ENCODE measurements at regions not wholly inside any gene's neighbourhood (a gene's known extent, or its start where the extent isn't known, plus 50 kb on each side); places are given as distances from the start of the nearest gene placed in this dataset.
A peak's percentile ranks its signal among the peaks of the same experiment; 100 is the strongest.

DNA sequence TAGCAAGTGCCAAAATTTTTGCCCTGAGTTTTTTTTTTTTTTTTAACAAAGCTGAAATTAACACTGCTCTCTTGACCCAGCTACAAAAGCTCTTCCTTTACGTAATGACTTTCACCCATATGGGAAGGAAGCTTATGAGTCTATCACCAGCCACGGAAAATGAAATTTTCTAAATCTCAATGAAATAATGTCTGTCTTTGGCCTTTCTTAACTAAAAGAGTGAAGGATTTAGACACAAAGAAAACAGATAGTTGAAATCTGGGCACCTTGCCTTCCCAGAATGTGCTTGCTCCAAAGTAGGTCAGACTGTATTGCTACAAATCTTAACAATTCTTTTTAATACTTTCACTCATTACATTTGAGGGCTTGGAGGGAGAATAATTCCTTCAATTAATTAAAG, 180.8 kb upstream of the MGAT5 start:
- Mint-ChIP-seq H3K4me1 (peaks cover 3% of the 10 kb centered on the region), H3K9me3 (peaks cover 6% of the 10 kb centered on the region), H3K4me3 (no peak overlapping the region), H3K27me3 (no peaks in the 10 kb centered on the region), H3K36me3 (no peaks in the 10 kb centered on the region), H3K27ac (no peak overlapping the region)
- no peak for ATAC-seq

DNA sequence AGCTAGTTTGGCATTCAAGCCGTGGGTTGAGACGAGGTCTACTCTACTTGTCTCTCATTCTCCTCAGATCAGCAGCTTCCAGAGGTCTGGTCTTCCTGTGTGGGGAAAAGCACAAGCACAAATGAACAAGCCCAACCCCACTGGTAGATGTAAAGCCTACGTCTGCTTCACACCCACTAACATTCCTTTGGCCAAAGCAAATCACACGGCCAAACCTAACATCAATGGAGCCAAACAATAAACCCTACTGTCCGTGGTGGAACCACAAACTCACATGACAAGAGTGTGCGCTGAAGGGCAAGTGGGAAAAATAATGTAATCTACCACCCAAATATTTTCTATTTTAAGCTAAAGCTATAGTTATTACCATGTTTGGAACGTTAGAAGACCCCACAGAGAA, 179.3 kb upstream of the MGAT5 start:
- ATAC-seq: no peak
- no peak overlapping the region for H3K4me3 Mint-ChIP-seq
- no peaks in the 10 kb centered on the region for H3K36me3 Mint-ChIP-seq
- no peaks in the 10 kb centered on the region for H3K27me3 Mint-ChIP-seq
- peaks cover 4% of the 10 kb centered on the region for H3K9me3 Mint-ChIP-seq
- no peak overlapping the region for H3K27ac Mint-ChIP-seq
- peaks cover 19% of the 10 kb centered on the region for H3K4me1 Mint-ChIP-seq

DNA sequence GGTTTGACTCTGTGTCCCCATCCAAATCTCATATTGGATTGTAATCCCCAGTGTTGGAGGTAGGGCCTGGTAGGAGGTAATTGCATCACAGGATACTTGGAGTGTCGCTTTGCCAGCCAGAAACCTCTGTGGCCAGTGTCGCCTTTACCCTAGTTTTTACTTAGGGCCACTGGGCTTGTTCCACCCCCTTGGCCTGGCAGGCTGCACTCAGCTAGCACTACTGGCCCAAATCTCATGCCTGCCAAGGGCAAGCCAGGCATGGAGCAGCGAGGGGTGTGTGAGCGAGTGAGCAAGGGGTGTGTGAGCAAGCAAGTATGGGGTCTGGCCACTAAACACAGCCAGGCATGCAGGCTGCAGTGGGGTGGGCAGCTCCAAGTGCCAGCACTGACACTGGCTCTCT, 178.7 kb upstream of the MGAT5 start:
- Mint-ChIP-seq H3K27ac (no peak overlapping the region), H3K36me3 (no peaks in the 10 kb centered on the region), H3K9me3 (no peaks in the 10 kb centered on the region), H3K4me3 (no peak overlapping the region), H3K27me3 (no peaks in the 10 kb centered on the region), H3K4me1 (peaks cover 24% of the 10 kb centered on the region)
- no peak for ATAC-seq

DNA sequence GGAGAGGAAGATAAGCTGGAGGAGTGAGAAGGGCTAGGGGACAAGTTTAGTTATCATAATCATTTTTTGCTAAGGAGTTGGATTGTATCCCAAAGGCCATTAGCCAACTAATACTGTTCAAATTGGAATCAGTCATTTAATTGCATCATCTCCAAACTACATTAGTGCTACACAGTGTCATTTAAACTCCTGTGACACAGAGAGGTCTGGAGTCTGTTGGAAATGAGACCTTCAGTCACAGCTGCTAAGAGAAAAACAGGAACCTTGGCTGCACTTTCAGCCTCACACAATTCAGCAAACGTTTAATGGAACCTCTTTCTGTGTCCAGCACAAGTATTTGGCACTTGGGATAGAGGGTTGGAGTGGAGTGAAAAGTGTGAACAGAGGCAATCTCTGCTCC, 175.5 kb upstream of the MGAT5 start:
- Mint-ChIP-seq H3K27ac (peak overlapping the region; percentile 79), H3K9me3 (no peaks in the 10 kb centered on the region), H3K27me3 (no peaks in the 10 kb centered on the region), H3K36me3 (no peaks in the 10 kb centered on the region), H3K4me1 (peaks cover 26% of the 10 kb centered on the region), H3K4me3 (no peak overlapping the region)
- ATAC-seq: peak; percentile 42

DNA sequence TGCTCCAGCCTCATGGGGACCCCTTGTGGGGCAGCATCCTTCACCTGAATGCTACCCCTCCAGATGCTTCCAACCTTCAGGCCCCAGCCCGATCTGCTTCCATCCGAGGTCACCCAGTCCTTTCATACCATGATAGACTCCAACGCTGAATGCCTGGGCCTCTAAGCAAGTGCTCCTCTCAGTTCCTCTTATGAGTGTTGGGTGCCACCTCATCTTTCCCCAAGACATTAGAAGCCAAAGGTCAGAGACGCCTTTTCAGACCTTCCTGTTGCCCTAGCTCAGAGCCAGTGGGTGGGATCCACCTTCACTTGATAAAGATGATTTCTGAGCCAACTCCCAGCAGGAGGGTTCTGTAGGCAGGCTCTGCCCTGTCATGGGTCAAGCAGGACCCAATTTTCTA, 174.5 kb upstream of the MGAT5 start:
- Mint-ChIP-seq H3K27ac (peak overlapping the region; percentile 79), H3K36me3 (no peaks in the 10 kb centered on the region), H3K4me3 (no peak overlapping the region), H3K4me1 (peaks cover 26% of the 10 kb centered on the region), H3K9me3 (no peaks in the 10 kb centered on the region), H3K27me3 (no peaks in the 10 kb centered on the region)
- ATAC-seq: peak; percentile 97

DNA sequence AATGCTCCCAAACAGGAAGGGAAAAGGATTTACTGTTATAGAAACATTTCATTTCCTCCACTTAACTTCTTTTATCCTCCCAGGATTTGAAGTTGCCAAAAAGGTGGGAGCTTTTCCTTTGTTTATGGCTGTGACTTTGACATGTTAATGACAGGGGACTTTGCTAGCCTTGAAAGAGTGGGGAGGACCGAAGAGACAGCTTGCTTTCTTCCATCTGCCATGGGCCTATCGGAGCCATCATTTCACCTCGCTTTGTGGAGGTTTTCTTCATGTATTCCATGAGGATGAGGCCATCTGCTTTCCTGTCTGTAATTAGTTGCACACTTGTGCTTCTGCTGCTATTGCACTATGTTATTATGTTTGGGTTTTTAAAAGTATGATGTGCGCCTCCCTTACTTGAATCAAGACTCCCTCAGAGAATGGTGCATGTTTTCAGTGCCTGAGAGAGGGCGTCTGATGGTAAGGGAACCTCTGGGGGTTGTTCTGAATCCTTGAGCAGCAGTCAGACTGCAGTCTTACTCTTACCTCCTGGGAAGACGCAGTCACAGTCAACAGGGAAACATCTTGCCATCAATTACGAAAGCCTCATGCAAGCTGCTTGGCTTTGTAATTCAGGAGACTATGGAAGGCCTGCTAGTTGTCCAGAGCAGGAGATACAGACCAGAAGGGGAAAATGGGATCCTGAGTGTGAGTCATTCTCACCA, 173.3 kb upstream of the MGAT5 start:
- no peak for ATAC-seq
- H3K4me1 Mint-ChIP-seq: peaks cover 26% of the 10 kb centered on the region
- peak overlapping the region; percentile 79 for H3K27ac Mint-ChIP-seq
- H3K9me3 Mint-ChIP-seq: no peaks in the 10 kb centered on the region
- no peaks in the 10 kb centered on the region for H3K27me3 Mint-ChIP-seq
- no peak overlapping the region for H3K4me3 Mint-ChIP-seq
- no peaks in the 10 kb centered on the region for H3K36me3 Mint-ChIP-seq

DNA sequence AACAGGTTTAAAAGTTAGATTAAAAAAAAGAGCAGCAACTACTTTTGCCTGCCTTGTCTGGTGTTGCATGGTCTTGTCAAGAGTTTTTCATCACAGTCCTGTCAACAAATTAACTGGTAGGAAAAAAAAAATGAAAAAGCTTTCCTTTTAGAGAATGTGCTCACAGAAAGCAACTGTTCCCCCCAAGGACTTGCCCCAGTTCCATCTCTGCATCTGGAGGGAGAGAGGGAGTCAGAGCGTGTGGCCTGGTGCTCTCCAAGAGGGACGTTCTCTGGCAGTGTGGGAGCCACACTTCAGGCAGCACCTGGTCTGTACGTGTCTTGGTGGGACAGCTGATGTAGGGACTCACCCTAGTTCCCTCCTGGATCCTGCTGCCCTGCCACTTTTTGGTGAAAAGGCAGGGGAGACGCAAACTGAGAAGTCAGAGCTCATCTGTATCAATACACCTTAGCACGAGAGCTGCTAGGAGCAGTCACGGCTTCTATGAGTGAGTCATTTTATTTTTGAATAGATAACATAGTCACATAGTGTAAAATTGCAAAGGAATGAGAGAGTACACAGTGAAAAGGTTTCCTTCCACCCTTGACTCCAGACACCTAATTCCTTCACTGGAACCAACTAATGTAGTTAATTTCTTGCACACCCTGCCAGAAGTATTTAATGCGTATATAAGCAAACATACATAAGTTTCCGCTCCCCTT, 172.5 kb upstream of the MGAT5 start:
- Mint-ChIP-seq H3K27me3 (no peaks in the 10 kb centered on the region), H3K4me1 (peaks cover 26% of the 10 kb centered on the region), H3K36me3 (no peaks in the 10 kb centered on the region), H3K27ac (peak overlapping the region; percentile 79), H3K4me3 (no peak overlapping the region), H3K9me3 (no peaks in the 10 kb centered on the region)
- ATAC-seq: no peak

DNA sequence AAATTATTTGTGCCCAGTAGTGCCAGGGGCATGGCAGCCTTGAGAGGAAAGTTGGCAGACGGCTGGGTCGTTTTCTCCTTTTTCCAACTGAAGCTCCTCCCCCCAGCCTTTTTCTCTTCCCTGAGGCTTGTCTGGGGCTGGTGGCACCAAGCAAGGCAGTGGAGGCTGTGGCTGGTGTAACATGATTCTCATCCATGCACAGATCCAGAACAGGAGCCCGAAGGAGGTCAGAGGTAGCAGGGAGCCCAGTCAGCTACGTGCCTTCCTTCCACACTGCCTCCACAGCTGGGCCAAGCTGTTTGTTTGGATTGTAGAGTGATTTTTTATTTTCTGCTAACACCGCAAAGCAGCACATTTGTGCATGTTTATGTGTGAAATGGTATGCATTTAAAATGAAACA, 170.3 kb upstream of the MGAT5 start:
- no peak for ATAC-seq
- no peaks in the 10 kb centered on the region for H3K36me3 Mint-ChIP-seq
- no peaks in the 10 kb centered on the region for H3K27me3 Mint-ChIP-seq
- H3K27ac Mint-ChIP-seq: peak overlapping the region; percentile 0
- H3K9me3 Mint-ChIP-seq: no peaks in the 10 kb centered on the region
- H3K4me1 Mint-ChIP-seq: peaks cover 18% of the 10 kb centered on the region
- H3K4me3 Mint-ChIP-seq: no peak overlapping the region

DNA sequence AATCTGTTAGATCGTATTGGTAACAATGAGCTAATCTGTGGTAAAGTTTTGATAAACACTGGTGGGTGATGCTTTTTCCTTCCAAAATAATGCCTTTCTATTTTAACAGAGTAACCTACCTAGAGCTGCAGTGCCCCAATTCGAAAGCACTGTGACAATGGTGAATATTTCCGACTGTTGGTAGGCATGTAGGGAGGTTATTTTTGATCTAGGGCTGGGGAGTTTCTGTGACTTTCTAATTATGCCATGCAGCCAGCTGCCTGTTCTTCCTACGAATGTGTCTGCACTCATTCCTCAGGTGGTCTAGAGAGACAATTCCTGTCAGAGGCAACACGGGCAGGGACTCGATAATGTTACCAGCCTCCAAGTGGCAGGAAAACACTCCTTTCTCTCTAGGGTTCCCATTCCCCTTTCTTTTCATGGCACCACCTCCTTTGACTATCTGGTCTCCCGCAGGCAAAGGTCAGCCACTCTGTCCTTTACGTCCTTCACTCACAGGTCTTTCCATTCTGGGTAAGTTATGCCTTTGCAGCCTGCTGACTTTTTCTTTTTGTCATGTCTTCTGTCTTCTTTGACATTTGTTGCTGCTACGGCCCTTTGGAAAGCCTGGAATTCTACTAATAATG, 167.2 kb upstream of the MGAT5 start:
- Mint-ChIP-seq H3K27ac (no peak overlapping the region), H3K4me3 (no peak overlapping the region), H3K4me1 (no peaks in the 10 kb centered on the region), H3K27me3 (no peaks in the 10 kb centered on the region), H3K36me3 (no peaks in the 10 kb centered on the region), H3K9me3 (no peaks in the 10 kb centered on the region)
- no peak for ATAC-seq

DNA sequence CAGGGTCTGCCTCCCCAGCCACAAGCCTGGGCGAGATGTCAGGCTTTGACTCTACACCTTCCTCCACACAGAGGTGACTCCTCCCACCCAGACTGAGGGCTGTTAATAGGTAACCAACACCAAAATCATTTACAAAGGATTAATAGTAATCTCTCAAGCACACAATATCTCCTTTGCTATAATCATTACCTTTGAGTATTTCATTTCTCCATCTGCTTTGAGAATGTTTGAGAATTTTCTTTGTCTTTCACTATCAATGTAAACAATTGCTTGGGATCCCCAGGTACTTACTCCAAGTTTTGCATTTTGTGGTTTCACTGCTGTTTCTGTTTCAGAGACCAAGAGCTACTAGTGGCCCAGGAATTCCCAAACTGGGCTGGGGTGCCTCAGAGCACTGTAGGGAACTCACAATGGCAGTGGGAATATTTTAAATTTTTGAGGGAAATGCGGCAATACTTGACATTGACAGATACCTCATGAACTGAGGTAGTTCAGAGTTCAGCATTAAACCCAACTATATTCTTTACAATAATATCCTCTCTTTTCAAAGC, 166.4 kb upstream of the MGAT5 start:
- Mint-ChIP-seq H3K27me3 (no peaks in the 10 kb centered on the region), H3K9me3 (no peaks in the 10 kb centered on the region), H3K27ac (no peak overlapping the region)

DNA sequence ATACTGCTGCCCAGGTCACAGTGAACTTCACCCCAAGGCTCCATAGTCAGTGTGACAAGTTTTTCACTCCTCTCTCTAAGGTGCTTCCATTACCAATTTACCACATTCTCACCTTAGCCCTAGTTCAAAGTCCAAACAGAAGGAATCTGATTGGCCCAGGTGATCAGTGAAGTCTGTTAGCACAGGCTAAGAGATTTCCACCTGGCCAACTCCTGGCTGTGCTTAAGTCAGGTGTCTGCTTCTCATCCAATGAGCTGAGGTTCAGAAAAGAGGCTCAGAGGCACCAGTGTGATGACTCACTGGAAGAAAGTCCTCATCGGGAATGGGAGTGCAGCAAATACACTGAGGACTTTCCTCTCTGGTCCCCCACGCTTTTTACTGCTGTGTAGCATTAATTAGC, 164.4 kb upstream of the MGAT5 start:
- Mint-ChIP-seq H3K27ac (no peak overlapping the region), H3K9me3 (no peaks in the 10 kb centered on the region), H3K4me3 (no peak overlapping the region), H3K36me3 (no peaks in the 10 kb centered on the region), H3K4me1 (peaks cover 5% of the 10 kb centered on the region), H3K27me3 (no peaks in the 10 kb centered on the region)
- ATAC-seq: no peak

More for the DNA sequence above, 166.4 kb upstream of the MGAT5 start:
- ATAC-seq: peak; percentile 57
- H3K4me1 Mint-ChIP-seq: peaks cover 2% of the 10 kb centered on the region
- no peak overlapping the region for H3K4me3 Mint-ChIP-seq
- no peaks in the 10 kb centered on the region for H3K36me3 Mint-ChIP-seq

DNA sequence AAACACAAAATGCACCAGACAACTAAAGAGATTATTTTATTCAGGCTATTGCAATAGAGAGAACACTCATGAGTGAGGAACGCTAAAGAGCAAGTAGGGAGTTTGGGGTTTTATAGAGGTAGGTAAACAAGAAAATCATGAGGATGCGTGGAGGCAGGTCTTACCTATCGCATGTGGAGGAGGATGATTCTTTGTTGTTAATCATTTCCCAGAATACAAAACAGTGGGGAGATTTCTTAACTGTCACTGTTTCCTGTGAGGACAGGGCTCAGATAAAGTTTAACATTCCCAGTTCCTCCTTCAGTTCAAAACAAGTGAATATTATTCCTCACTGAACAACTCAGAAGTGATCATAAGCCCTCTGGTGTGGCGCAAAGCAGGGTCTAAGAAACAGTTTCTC, 156.1 kb upstream of the MGAT5 start:
- ATAC-seq: no peak
- Mint-ChIP-seq H3K27me3 (peaks cover 8% of the 10 kb centered on the region), H3K9me3 (peaks cover 3% of the 10 kb centered on the region), H3K4me1 (peaks cover 7% of the 10 kb centered on the region), H3K4me3 (no peak overlapping the region), H3K27ac (no peak overlapping the region), H3K36me3 (no peaks in the 10 kb centered on the region)

DNA sequence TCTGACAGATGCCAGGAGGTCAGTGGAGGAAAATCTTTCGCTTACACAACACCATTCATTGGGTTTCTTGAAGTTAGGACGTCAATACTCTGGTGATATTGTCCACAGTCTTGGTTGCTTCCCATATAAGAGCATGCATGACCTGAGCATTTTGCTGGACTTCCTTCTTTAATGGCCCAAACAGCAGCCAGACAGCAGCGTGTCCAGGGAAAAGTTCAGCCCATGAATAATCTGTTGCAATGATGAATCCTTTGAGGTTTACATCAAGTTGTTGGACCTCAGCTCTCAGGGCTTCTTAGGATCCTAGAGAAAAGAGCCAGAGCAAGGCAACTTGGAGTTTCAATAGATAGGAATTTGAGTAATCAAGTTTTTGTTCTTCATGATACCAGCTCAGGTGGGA, 155.6 kb upstream of the MGAT5 start:
- H3K4me3 Mint-ChIP-seq: no peak overlapping the region
- H3K9me3 Mint-ChIP-seq: peaks cover 3% of the 10 kb centered on the region
- ATAC-seq: no peak
- no peak overlapping the region for H3K27ac Mint-ChIP-seq
- peaks cover 7% of the 10 kb centered on the region for H3K4me1 Mint-ChIP-seq
- H3K36me3 Mint-ChIP-seq: no peaks in the 10 kb centered on the region
- H3K27me3 Mint-ChIP-seq: peaks cover 8% of the 10 kb centered on the region

DNA sequence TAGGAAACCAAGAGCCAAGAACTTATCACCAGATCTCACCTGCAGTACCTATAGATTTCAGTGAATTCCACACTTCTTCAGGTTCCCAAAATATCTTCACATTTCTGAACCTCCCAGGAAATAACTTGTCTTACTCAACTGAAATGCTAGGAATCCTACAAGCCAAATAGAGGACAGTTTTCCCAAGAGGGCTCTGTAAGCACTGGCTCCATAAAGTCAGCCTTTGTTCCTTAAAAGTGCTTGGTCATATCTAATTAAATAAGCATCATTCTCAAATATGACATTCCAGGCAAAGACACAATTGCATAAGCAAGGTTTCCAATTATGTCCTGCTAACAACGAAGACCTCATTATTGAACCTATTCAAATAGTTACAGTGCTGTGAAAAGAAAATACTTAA, 154.6 kb upstream of the MGAT5 start:
- peaks cover 3% of the 10 kb centered on the region for H3K9me3 Mint-ChIP-seq
- peaks cover 8% of the 10 kb centered on the region for H3K27me3 Mint-ChIP-seq
- H3K4me1 Mint-ChIP-seq: peaks cover 7% of the 10 kb centered on the region
- H3K27ac Mint-ChIP-seq: no peak overlapping the region
- no peak for ATAC-seq
- no peak overlapping the region for H3K4me3 Mint-ChIP-seq
- H3K36me3 Mint-ChIP-seq: no peaks in the 10 kb centered on the region

DNA sequence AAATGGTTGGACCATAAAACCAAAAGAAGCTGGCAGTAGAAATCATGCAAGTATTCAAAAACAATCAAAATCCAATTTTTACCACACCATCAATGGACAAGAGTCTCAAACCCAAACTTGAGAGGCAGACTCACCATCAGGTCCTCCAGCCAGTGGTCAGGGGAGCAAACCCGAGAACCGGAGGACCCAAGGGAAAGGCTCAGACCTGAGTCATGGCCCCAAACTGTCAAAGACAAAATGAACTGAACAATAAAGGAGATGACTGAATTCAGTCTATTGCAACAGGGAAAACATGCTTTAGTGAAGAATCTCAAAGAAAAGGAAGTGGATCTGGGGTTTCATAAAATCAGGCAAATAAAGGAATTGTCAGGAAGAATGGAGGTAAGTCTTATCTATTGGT, 150.7 kb upstream of the MGAT5 start:
- Mint-ChIP-seq H3K4me3 (no peak overlapping the region), H3K9me3 (peaks cover 4% of the 10 kb centered on the region), H3K4me1 (peaks cover 10% of the 10 kb centered on the region), H3K27me3 (no peaks in the 10 kb centered on the region), H3K36me3 (no peaks in the 10 kb centered on the region), H3K27ac (no peak overlapping the region)
- no peak for ATAC-seq

DNA sequence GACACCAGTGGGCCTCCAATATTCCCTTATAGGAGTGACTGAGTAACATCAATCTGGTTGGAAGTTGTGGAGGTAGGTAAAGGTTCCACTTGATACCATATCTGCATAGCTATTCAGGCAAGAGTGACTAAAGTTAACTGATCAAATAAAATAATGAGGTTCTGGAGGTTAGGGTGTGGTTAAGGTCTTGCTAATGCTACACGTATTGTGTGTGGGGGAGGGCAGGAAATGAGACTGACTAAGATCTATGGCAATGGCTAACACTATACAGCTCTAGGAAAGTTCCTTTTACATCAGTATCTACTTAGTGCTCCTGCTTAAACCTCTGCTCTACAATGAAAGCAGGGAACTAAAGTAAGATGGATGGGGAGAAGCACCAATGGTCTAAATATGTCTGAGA, 149.1 kb upstream of the MGAT5 start:
- Mint-ChIP-seq H3K27me3 (no peaks in the 10 kb centered on the region), H3K36me3 (no peaks in the 10 kb centered on the region), H3K27ac (no peak overlapping the region), H3K4me3 (no peak overlapping the region), H3K9me3 (peaks cover 4% of the 10 kb centered on the region), H3K4me1 (peaks cover 14% of the 10 kb centered on the region)
- ATAC-seq: no peak

Data from stimulated activated memory B cell treated with anti-CD40 and anti-IgM and Interleukin-4, amounts not matched to agents 10 μg/mL and 1 μg/mL and 100 μg/mL, for 72 hours (primary cell).